HepG2 (cell line): ENCODE measurements at regions not wholly inside any gene's neighbourhood (a gene's known extent, or its start where the extent isn't known, plus 50 kb on each side); places are given as distances from the start of the nearest gene placed in this dataset.
"Not testable (repeated sequence)": the region's sequence is repeated elsewhere in the genome, so short reads cannot be mapped to it uniquely, and the experiment has no call there.

ENCODE experiments used
- CBFB ChIP-seq: sonication (generic); formaldehyde crosslinking; IDR thresholded peaks from 2 replicates; pipeline ENCODE4 v1.4.0; 2020; ENCODE audit warnings: missing genetic modification reagents
- KDM5B ChIP-seq: sonication (generic); formaldehyde crosslinking; IDR thresholded peaks from 2 replicates; pipeline ENCODE4 v1.4.0; 2020; ENCODE audit warnings: missing genetic modification reagents, mild to moderate bottlenecking, borderline replicate concordance
- POLR2A ChIP-seq, 2 experiments: IDR thresholded peaks; 2 replicates each; pipeline ENCODE4 v1.6.1; 2011; ENCODE audit warnings: low read depth in 2 of 2, low read length in 2 of 2, mild to moderate bottlenecking in 1 of 2, moderate library complexity in 1 of 2; ENCODE audit not compliant: insufficient read depth in 1 of 2
- SMAD1 ChIP-seq: sonication (generic); formaldehyde crosslinking; IDR thresholded peaks from 2 replicates; pipeline ENCODE4 v1.4.0; 2020; ENCODE audit warnings: missing genetic modification reagents, low read depth, mild to moderate bottlenecking, borderline replicate concordance
- ZNF326 ChIP-seq: sonication (generic); formaldehyde crosslinking; IDR thresholded peaks from 2 replicates; pipeline ENCODE4 v1.4.0; 2020; ENCODE audit warnings: missing genetic modification reagents, borderline replicate concordance
- TF ChIP-seq, protein P1 (sequence below): sonication (generic); formaldehyde crosslinking; IDR thresholded peaks from 2 replicates; pipeline ENCODE4 v1.4.0; 2020; ENCODE audit warnings: missing genetic modification reagents

DNA sequence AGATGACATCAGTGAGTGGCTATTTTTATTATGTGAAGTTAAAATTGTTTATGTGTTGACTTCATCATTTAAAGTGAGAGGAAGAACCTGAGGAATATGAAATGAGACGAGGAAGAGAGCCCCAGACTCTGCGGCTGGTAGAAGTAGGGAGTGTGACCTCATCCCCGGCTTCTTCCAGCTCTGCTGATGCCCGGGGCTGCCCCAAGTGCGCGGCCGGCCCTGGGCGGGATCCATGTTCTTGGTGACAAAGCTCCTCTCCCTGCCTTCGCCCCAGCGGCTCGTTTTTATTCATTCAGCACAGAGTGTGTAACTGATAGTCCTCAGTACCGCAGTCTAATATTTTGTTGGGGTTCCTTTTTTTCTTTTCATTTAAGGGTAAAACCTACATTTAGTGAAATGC is 185.5 kb upstream of the GOLGA6L22 start:
- TF ChIP-seq KDM5B (CRISPR knock-in tag); ZNF326 (CRISPR knock-in tag); SMAD1 (CRISPR knock-in tag); POLR2A (IDR thresholded peaks at IDR 0.05; ENCODE audit: insufficient read depth in 1 of 2, low read depth in 2 of 2, low read length in 2 of 2); CBFB: not testable (repeated sequence)
- TF ChIP-seq, protein P1, sequence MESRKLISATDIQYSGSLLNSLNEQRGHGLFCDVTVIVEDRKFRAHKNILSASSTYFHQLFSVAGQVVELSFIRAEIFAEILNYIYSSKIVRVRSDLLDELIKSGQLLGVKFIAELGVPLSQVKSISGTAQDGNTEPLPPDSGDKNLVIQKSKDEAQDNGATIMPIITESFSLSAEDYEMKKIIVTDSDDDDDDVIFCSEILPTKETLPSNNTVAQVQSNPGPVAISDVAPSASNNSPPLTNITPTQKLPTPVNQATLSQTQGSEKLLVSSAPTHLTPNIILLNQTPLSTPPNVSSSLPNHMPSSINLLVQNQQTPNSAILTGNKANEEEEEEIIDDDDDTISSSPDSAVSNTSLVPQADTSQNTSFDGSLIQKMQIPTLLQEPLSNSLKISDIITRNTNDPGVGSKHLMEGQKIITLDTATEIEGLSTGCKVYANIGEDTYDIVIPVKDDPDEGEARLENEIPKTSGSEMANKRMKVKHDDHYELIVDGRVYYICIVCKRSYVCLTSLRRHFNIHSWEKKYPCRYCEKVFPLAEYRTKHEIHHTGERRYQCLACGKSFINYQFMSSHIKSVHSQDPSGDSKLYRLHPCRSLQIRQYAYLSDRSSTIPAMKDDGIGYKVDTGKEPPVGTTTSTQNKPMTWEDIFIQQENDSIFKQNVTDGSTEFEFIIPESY (CRISPR knock-in tag) = not testable (repeated sequence)
